Stimulated activated CD8-positive, alpha-beta memory T cell treated with anti-CD3 and anti-CD28 coated beads, Interleukin-4, amount 100 ng/mL, for 48 hours (primary cell): ENCODE measurements at regions not wholly inside any gene's neighbourhood (a gene's known extent, or its start where the extent isn't known, plus 50 kb on each side); places are given as distances from the start of the nearest gene placed in this dataset.
"Not testable (repeated sequence)": the region's sequence is repeated elsewhere in the genome, so short reads cannot be mapped to it uniquely, and the experiment has no call there.

Experiments
- DNase-seq: peaks from one replicate; pipeline ENCODE4 v3.0.0-alpha.2; 2020

- DNase-seq: no peak
These were observed 78.3 kb upstream of the TBC1D5 start for GRCh38 chr3:17820704-17821103.

GRCh38 chr3:17820275-17820674, 77.8 kb upstream of the TBC1D5 start:
- DNase-seq: no peak

GRCh38 chr3:17817973-17818372, 75.5 kb upstream of the TBC1D5 start:
- DNase-seq: not testable (repeated sequence)

- no peak for DNase-seq
These were observed 75.1 kb upstream of the TBC1D5 start for GRCh38 chr3:17817545-17817944.

- DNase-seq: not testable (repeated sequence)
These were observed 74.4 kb upstream of the TBC1D5 start for GRCh38 chr3:17816839-17817238.

GRCh38 chr3:17812328-17812727, 69.9 kb upstream of the TBC1D5 start:
- not testable (repeated sequence) for DNase-seq

- DNase-seq: no peak
These were observed 69.2 kb upstream of the TBC1D5 start for GRCh38 chr3:17811646-17812045.

- no peak for DNase-seq
These were observed 68.3 kb upstream of the TBC1D5 start for GRCh38 chr3:17810759-17811158.

- no peak for DNase-seq
These were observed 66.6 kb upstream of the TBC1D5 start for GRCh38 chr3:17808994-17809393.

GRCh38 chr3:17806876-17807275, 64.4 kb upstream of the TBC1D5 start:
- DNase-seq: no peak

- DNase-seq: no peak
These were observed 63.8 kb upstream of the TBC1D5 start for GRCh38 chr3:17806201-17806600.

- no peak for DNase-seq
These were observed 63.1 kb upstream of the TBC1D5 start for GRCh38 chr3:17805461-17805940.

- DNase-seq: no peak
These were observed 60.5 kb upstream of the TBC1D5 start for GRCh38 chr3:17802950-17803349.

- no peak for DNase-seq
These were observed 58.7 kb upstream of the TBC1D5 start for GRCh38 chr3:17801131-17801530.

- no peak for DNase-seq
These were observed 57.8 kb upstream of the TBC1D5 start for GRCh38 chr3:17800232-17800631.

GRCh38 chr3:17799312-17799711, 56.9 kb upstream of the TBC1D5 start:
- DNase-seq: no peak

GRCh38 chr3:17798000-17798399, 55.6 kb upstream of the TBC1D5 start:
- no peak for DNase-seq

GRCh38 chr3:17795711-17796110, 53.3 kb upstream of the TBC1D5 start:
- DNase-seq: no peak

- no peak for DNase-seq
These were observed 52.8 kb upstream of the TBC1D5 start for GRCh38 chr3:17795280-17795679.

- no peak for DNase-seq
These were observed 51.2 kb upstream of the TBC1D5 start for GRCh38 chr3:17793542-17794195.
